ENCODE measurements at regions not wholly inside any gene's neighbourhood (a gene's known extent, or its start where the extent isn't known, plus 50 kb on each side); places are given as distances from the start of the nearest gene placed in this dataset.

DNA sequence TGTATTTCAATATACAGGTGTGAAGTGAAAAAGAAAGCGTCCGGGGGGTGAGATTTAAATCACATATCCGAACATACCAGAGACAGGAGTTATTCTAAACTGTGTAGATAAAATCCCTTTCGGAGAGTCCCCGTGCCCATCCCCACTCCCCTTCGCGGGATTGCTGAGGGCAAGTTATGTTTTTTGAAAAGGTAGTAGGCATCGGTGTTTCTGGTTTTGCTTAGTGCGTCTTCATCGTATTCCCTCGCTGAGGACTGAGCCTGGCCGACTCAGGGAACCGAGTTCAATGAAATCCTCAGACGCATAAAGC, 583.4 kb downstream of the ZEB2 start:
- DNase-seq (ENCODE audit: low spot score): no peak
- 9% methylated on average over 14 of the region's 14 CpGs for WGBS
- no peaks in the 10 kb centered on the region for H3K9me3 ChIP-seq (ENCODE audit: control insufficient read depth in 4 of 4, low read length in 3 of 4)
- H3K9ac ChIP-seq (ENCODE audit: low read depth in 1 of 2, low read length in 2 of 2): no peak overlapping the region
- peaks cover 0 to 16% (median 0%) of the 10 kb centered on the region in 4 donors for H3K27me3 ChIP-seq (ENCODE audit: control insufficient read depth in 4 of 4, insufficient read depth in 4 of 4, low read length in 3 of 4)
- no peaks in the 10 kb centered on the region for H3K36me3 ChIP-seq (ENCODE audit: control insufficient read depth in 4 of 4, insufficient read depth in 3 of 4, low read depth in 1 of 4, low read length in 3 of 4)
- H3K4me3 ChIP-seq (ENCODE audit: low read depth in 1 of 3, low read length in 3 of 3): peak overlapping the region in 1 of 3 donors; percentile 56
- TF ChIP-seq, protein P1, sequence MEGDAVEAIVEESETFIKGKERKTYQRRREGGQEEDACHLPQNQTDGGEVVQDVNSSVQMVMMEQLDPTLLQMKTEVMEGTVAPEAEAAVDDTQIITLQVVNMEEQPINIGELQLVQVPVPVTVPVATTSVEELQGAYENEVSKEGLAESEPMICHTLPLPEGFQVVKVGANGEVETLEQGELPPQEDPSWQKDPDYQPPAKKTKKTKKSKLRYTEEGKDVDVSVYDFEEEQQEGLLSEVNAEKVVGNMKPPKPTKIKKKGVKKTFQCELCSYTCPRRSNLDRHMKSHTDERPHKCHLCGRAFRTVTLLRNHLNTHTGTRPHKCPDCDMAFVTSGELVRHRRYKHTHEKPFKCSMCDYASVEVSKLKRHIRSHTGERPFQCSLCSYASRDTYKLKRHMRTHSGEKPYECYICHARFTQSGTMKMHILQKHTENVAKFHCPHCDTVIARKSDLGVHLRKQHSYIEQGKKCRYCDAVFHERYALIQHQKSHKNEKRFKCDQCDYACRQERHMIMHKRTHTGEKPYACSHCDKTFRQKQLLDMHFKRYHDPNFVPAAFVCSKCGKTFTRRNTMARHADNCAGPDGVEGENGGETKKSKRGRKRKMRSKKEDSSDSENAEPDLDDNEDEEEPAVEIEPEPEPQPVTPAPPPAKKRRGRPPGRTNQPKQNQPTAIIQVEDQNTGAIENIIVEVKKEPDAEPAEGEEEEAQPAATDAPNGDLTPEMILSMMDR (IDR thresholded peaks at IDR 0.05; ENCODE audit: low read depth, low read length, missing input control): no peak
- TF ChIP-seq FOXA1 (IDR thresholded peaks at IDR 0.05) (no peak), GABPA (IDR thresholded peaks at IDR 0.05 in 1 of 2, conservative IDR thresholded peaks at IDR 0.05 in 1 of 2) (no peak), TAF1 (conservative IDR thresholded peaks at IDR 0.05) (no peak), FOXA2 (IDR thresholded peaks at IDR 0.05) (no peak), RAD21 (IDR thresholded peaks at IDR 0.05) (no peak), HNF4G (IDR thresholded peaks at IDR 0.05) (no peak), ATF3 (IDR thresholded peaks at IDR 0.05) (no peak), YY1 (IDR thresholded peaks at IDR 0.05) (no peak)
- TF ChIP-seq, protein P2, sequence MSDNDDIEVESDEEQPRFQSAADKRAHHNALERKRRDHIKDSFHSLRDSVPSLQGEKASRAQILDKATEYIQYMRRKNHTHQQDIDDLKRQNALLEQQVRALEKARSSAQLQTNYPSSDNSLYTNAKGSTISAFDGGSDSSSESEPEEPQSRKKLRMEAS (IDR thresholded peaks at IDR 0.05): no peak
- TF ChIP-seq, protein P3, sequence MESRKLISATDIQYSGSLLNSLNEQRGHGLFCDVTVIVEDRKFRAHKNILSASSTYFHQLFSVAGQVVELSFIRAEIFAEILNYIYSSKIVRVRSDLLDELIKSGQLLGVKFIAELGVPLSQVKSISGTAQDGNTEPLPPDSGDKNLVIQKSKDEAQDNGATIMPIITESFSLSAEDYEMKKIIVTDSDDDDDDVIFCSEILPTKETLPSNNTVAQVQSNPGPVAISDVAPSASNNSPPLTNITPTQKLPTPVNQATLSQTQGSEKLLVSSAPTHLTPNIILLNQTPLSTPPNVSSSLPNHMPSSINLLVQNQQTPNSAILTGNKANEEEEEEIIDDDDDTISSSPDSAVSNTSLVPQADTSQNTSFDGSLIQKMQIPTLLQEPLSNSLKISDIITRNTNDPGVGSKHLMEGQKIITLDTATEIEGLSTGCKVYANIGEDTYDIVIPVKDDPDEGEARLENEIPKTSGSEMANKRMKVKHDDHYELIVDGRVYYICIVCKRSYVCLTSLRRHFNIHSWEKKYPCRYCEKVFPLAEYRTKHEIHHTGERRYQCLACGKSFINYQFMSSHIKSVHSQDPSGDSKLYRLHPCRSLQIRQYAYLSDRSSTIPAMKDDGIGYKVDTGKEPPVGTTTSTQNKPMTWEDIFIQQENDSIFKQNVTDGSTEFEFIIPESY (IDR thresholded peaks at IDR 0.05): no peak
- H3K27ac ChIP-seq (ENCODE audit: low read depth in 1 of 2, low read length in 2 of 2): peak overlapping the region in 1 of 2 donors; percentile 73
- peaks cover 5 to 15% (median 12%) of the 10 kb centered on the region in 4 donors for H3K4me1 ChIP-seq (ENCODE audit: control insufficient read depth in 4 of 4, insufficient read depth in 4 of 4, low read length in 3 of 4)

DNA sequence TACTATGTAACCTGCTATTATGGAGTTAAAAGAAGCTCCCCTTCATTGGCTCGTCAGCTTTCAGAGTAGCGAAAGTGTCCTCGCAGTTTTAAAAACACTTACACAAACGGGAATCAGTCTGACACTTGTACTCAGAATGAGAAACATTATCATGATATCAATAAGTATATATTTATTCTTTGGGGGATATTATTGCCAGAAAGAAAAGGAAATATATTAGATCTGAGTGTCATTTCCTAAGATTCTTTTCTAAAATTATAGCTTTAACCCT, 584.5 kb downstream of the ZEB2 start:
- H3K27me3 ChIP-seq (ENCODE audit: control insufficient read depth in 4 of 4, insufficient read depth in 4 of 4, low read length in 3 of 4): peaks cover 0 to 11% (median 0%) of the 10 kb centered on the region in 4 donors
- H3K4me3 ChIP-seq (ENCODE audit: low read depth in 1 of 3, low read length in 3 of 3): no peak overlapping the region

More for the DNA sequence above, 584.5 kb downstream of the ZEB2 start:
- peaks cover 5 to 15% (median 12%) of the 10 kb centered on the region in 4 donors for H3K4me1 ChIP-seq (ENCODE audit: control insufficient read depth in 4 of 4, insufficient read depth in 4 of 4, low read length in 3 of 4)
- WGBS: 53% methylated on average over 4 of the region's 4 CpGs
- no peak overlapping the region for H3K9ac ChIP-seq (ENCODE audit: low read depth in 1 of 2, low read length in 2 of 2)
- TF ChIP-seq ATF3 (IDR thresholded peaks at IDR 0.05) (no peak), SP1 (IDR thresholded peaks at IDR 0.05) (no peak), YY1 (IDR thresholded peaks at IDR 0.05) (no peak), EGR1 (IDR thresholded peaks at IDR 0.05; ENCODE audit: low read depth in 2 of 2) (no peak), FOXA1 (IDR thresholded peaks at IDR 0.05) (no peak), RXRA (IDR thresholded peaks at IDR 0.05) (no peak), RAD21 (IDR thresholded peaks at IDR 0.05) (no peak), GABPA (IDR thresholded peaks at IDR 0.05 in 1 of 2, conservative IDR thresholded peaks at IDR 0.05 in 1 of 2) (no peak), HNF4A (conservative IDR thresholded peaks at IDR 0.05) (no peak), REST (IDR thresholded peaks at IDR 0.05) (no peak), JUND (IDR thresholded peaks at IDR 0.05) (no peak), HNF4G (IDR thresholded peaks at IDR 0.05) (no peak), NR2F2 (IDR thresholded peaks at IDR 0.05) (no peak), TAF1 (conservative IDR thresholded peaks at IDR 0.05) (no peak), FOXA2 (IDR thresholded peaks at IDR 0.05) (no peak)
- TF ChIP-seq, protein P1 (IDR thresholded peaks at IDR 0.05; ENCODE audit: low read depth, low read length, missing input control): no peak
- TF ChIP-seq, protein P3 (IDR thresholded peaks at IDR 0.05): no peak
- TF ChIP-seq, protein P2 (IDR thresholded peaks at IDR 0.05): no peak
- no peaks in the 10 kb centered on the region for H3K36me3 ChIP-seq (ENCODE audit: control insufficient read depth in 4 of 4, insufficient read depth in 3 of 4, low read depth in 1 of 4, low read length in 3 of 4)
- DNase-seq (ENCODE audit: low spot score): no peak
- H3K27ac ChIP-seq (ENCODE audit: low read depth in 1 of 2, low read length in 2 of 2): no peak overlapping the region
- H3K9me3 ChIP-seq (ENCODE audit: control insufficient read depth in 4 of 4, low read length in 3 of 4): no peaks in the 10 kb centered on the region
